Esophagus muscularis mucosa (tissue), 3 donors: ENCODE measurements at regions not wholly inside any gene's neighbourhood (a gene's known extent, or its start where the extent isn't known, plus 50 kb on each side); places are given as distances from the start of the nearest gene placed in this dataset.

ENCODE experiments used
- POLR2A ChIP-seq: fragments of 450-650 bp; IDR thresholded peaks from one replicate; pipeline ENCODE4 v1.6.1; 2017; ENCODE audit warnings: antibody characterized with exemption, moderate library complexity, mild to moderate bottlenecking, low read depth
- POLR2AphosphoS5 ChIP-seq, 2 donors: sonication (generic); formaldehyde crosslinking; IDR thresholded peaks; one replicate each; pipeline ENCODE4 v1.6.1; 2017; ENCODE audit warnings: antibody characterized with exemption in 2 of 2
- TF ChIP-seq, protein P1 (sequence below), 3 experiments: fragments of 200-600 bp in 2 of 3; fragments of 450-650 bp in 1 of 3; sonication (generic) in 2 of 3; IDR thresholded peaks; one replicate each; pipeline ENCODE4 v1.5.1; 2017 to 2019; ENCODE audit warnings: antibody characterized with exemption in 3 of 3, mild to moderate bottlenecking in 2 of 3, moderate library complexity in 1 of 3

GRCh38 chr4:20176881-20177280 is 74.8 kb upstream of the SLIT2 start:
- TF ChIP-seq, protein P1, sequence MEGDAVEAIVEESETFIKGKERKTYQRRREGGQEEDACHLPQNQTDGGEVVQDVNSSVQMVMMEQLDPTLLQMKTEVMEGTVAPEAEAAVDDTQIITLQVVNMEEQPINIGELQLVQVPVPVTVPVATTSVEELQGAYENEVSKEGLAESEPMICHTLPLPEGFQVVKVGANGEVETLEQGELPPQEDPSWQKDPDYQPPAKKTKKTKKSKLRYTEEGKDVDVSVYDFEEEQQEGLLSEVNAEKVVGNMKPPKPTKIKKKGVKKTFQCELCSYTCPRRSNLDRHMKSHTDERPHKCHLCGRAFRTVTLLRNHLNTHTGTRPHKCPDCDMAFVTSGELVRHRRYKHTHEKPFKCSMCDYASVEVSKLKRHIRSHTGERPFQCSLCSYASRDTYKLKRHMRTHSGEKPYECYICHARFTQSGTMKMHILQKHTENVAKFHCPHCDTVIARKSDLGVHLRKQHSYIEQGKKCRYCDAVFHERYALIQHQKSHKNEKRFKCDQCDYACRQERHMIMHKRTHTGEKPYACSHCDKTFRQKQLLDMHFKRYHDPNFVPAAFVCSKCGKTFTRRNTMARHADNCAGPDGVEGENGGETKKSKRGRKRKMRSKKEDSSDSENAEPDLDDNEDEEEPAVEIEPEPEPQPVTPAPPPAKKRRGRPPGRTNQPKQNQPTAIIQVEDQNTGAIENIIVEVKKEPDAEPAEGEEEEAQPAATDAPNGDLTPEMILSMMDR (IDR thresholded peaks at IDR 0.05) = no peak
- TF ChIP-seq POLR2AphosphoS5 (IDR thresholded peaks at IDR 0.05) = no peak
- no peak for TF ChIP-seq POLR2A
